HG03571 (cell line): ENCODE measurements at regions not wholly inside any gene's neighbourhood (a gene's known extent, or its start where the extent isn't known, plus 50 kb on each side); places are given as distances from the start of the nearest gene placed in this dataset.
A peak's percentile ranks its signal among the peaks of the same experiment; 100 is the strongest.
"Not testable (repeated sequence)": the region's sequence is repeated elsewhere in the genome, so short reads cannot be mapped to it uniquely, and the experiment has no call there.

ENCODE experiments used
- ATAC-seq: cut with Tn5 transposase; IDR thresholded peaks from one replicate; pipeline ENCODE4 v1.9.1; 2021; ENCODE audit not compliant: unreplicated experiment

GRCh38 chr3:181974198-181974597 lies 262.5 kb downstream of the SOX2 start:
- no peak for ATAC-seq

- ATAC-seq: no peak
These were observed 264.8 kb downstream of the SOX2 start for GRCh38 chr3:181976526-181976925.

GRCh38 chr3:181985386-181985785 lies 273.7 kb downstream of the SOX2 start:
- ATAC-seq: no peak

GRCh38 chr3:181987736-181988135 lies 276.0 kb downstream of the SOX2 start:
- no peak for ATAC-seq

- peak; percentile 15 for ATAC-seq
These were observed 287.1 kb downstream of the SOX2 start for GRCh38 chr3:181998828-181999227.

GRCh38 chr3:181999314-181999713 lies 287.6 kb downstream of the SOX2 start:
- ATAC-seq: peak; percentile 68

GRCh38 chr3:182000447-182000846 lies 288.7 kb downstream of the SOX2 start:
- ATAC-seq: no peak

- no peak for ATAC-seq
These were observed 293.5 kb downstream of the SOX2 start for GRCh38 chr3:182005219-182005618.

- no peak for ATAC-seq
These were observed 294.0 kb downstream of the SOX2 start for GRCh38 chr3:182005701-182006100.

- no peak for ATAC-seq
These were observed 294.7 kb downstream of the SOX2 start for GRCh38 chr3:182006431-182006830.

GRCh38 chr3:182007441-182007840 lies 295.7 kb downstream of the SOX2 start:
- no peak for ATAC-seq

GRCh38 chr3:182018361-182018760 lies 306.6 kb downstream of the SOX2 start:
- no peak for ATAC-seq

- ATAC-seq: no peak
These were observed 308.2 kb downstream of the SOX2 start for GRCh38 chr3:182019926-182020325.

GRCh38 chr3:182023843-182024242 lies 312.1 kb downstream of the SOX2 start:
- no peak for ATAC-seq

- no peak for ATAC-seq
These were observed 315.6 kb downstream of the SOX2 start for GRCh38 chr3:182027366-182027765.

GRCh38 chr3:182028081-182028480 lies 316.4 kb downstream of the SOX2 start:
- no peak for ATAC-seq

- not testable (repeated sequence) for ATAC-seq
These were observed 322.5 kb downstream of the SOX2 start for GRCh38 chr3:182034231-182034630.

- no peak for ATAC-seq
These were observed 323.6 kb downstream of the SOX2 start for GRCh38 chr3:182035324-182035723.

GRCh38 chr3:182036382-182036781 lies 324.7 kb downstream of the SOX2 start:
- no peak for ATAC-seq

GRCh38 chr3:182041668-182042291 lies 330.1 kb downstream of the SOX2 start:
- ATAC-seq: no peak

GRCh38 chr3:182045736-182046135 lies 334.0 kb downstream of the SOX2 start:
- no peak for ATAC-seq

- no peak for ATAC-seq
These were observed 334.5 kb downstream of the SOX2 start for GRCh38 chr3:182046166-182046764.

GRCh38 chr3:182050932-182051331 lies 339.2 kb downstream of the SOX2 start:
- ATAC-seq: no peak
